Gastrocnemius medialis (tissue), 4 donors: ENCODE measurements at regions not wholly inside any gene's neighbourhood (a gene's known extent, or its start where the extent isn't known, plus 50 kb on each side); places are given as distances from the start of the nearest gene placed in this dataset.

Source experiments
- POLR2A ChIP-seq, 2 donors: fragments of 450-650 bp; IDR thresholded peaks; one replicate each; pipeline ENCODE4 v1.6.1; 2017; ENCODE audit warnings: antibody characterized with exemption in 2 of 2, mild to moderate bottlenecking in 2 of 2, moderate library complexity in 2 of 2
- TF ChIP-seq, protein P1 (sequence below), 5 experiments: fragments of 450-650 bp in 3 of 5; fragments of 200-600 bp in 2 of 5; sonication (generic) in 2 of 5; IDR thresholded peaks in 4 of 5; conservative IDR thresholded peaks in 1 of 5; 1 replicate in 4 of 5; 2 replicates in 1 of 5; pipeline ENCODE4 v1.5.1; 2016 to 2019; ENCODE audit warnings: antibody characterized with exemption in 5 of 5, mild to moderate bottlenecking in 3 of 5, moderate library complexity in 3 of 5

DNA sequence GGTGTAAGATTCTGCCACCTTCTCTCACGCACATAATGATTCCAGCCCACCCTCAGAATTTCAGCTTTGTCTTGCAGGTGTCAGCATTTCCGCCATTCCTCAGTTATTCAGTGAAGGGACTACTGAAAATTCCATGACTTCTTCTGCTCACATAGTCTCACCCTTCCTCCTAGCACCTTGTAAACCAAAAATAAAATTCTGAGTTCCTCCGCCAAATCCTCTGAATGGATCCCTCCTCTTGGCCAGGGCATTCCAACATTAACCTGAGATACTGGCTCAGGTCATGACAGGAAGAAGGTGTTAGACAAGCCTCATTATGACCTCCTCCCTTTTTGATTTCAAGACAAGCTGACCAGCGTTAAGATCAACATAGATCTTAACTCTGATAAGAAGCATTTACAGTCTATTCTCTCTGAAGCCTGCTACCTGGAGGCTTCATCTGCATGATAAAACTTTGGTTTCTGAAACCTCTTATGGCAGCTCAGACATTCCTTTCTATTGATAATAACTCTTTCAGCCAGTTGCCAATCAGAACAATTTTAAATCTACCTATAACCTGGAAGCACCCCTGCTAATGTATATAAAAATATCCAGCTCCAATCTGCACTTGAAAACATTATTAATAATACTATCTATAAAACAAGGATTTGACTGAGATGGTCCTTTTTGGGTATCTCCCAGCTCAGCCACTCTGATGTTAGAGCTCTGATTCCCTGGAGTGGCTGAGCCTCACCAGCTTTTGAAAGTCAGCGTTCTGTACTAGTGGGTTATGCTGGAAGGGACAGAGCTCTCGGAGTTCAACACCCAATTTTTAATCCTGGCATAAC, 136.4 kb upstream of the APCDD1 start:
- TF ChIP-seq, protein P1, sequence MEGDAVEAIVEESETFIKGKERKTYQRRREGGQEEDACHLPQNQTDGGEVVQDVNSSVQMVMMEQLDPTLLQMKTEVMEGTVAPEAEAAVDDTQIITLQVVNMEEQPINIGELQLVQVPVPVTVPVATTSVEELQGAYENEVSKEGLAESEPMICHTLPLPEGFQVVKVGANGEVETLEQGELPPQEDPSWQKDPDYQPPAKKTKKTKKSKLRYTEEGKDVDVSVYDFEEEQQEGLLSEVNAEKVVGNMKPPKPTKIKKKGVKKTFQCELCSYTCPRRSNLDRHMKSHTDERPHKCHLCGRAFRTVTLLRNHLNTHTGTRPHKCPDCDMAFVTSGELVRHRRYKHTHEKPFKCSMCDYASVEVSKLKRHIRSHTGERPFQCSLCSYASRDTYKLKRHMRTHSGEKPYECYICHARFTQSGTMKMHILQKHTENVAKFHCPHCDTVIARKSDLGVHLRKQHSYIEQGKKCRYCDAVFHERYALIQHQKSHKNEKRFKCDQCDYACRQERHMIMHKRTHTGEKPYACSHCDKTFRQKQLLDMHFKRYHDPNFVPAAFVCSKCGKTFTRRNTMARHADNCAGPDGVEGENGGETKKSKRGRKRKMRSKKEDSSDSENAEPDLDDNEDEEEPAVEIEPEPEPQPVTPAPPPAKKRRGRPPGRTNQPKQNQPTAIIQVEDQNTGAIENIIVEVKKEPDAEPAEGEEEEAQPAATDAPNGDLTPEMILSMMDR (IDR thresholded peaks at IDR 0.05 in 4 of 5, conservative IDR thresholded peaks at IDR 0.05 in 1 of 5): no peak
- no peak for TF ChIP-seq POLR2A (IDR thresholded peaks at IDR 0.05)
